IMR-90 (cell line): ENCODE measurements at regions not wholly inside any gene's neighbourhood (a gene's known extent, or its start where the extent isn't known, plus 50 kb on each side); places are given as distances from the start of the nearest gene placed in this dataset.
"Not testable (repeated sequence)": the region's sequence is repeated elsewhere in the genome, so short reads cannot be mapped to it uniquely, and the experiment has no call there.

Source experiments
- ATAC-seq: fragments of 200-7000 bp; cut with Tn5 transposase; 2 replicates; pipeline ENCODE4 v1.9.1; 2020; ENCODE audit warnings: low read depth, mild to moderate bottlenecking, moderate library complexity
- BruUV-seq: library from RNA; stranded (reverse); fragments of 400-500 nt; replicated peaks from 2 replicates; lab custom pipeline; 2021; lab: Mats Ljungman, UMichigan
- CTCF ChIA-PET: fragments of 300-600 bp; formaldehyde crosslinking; extraction: SDS; loops from one replicate; lab custom pipeline; 2021; ENCODE audit warnings: antibody characterized with exemption; lab: Yijun Ruan, JAX
- POLR2A ChIA-PET: fragments of 300-600 bp; sonication (Branson Sonifier 250); formaldehyde crosslinking; loops from one replicate; lab custom pipeline; 2022; ENCODE audit warnings: antibody characterized with exemption; ENCODE audit not compliant: unreplicated experiment; lab: Charles Lee
- DNase-seq: peaks from one replicate; pipeline ENCODE4 v3.0.0; 2013
- H2AFZ ChIP-seq: replicated peaks from 2 replicates; pipeline ENCODE3; 2013; ENCODE audit warnings: low read length, mild to moderate bottlenecking; ENCODE audit not compliant: poor library complexity
- H2AK5ac ChIP-seq: 2 replicates; pipeline ENCODE4 v1.6.1; 2013; ENCODE audit warnings: low read depth, low read length, inconsistent platforms
- H2AK9ac ChIP-seq: replicated peaks from 2 replicates; pipeline ENCODE3; 2013; ENCODE audit warnings: mild to moderate bottlenecking, low read depth, low read length, moderate library complexity; ENCODE audit not compliant: poor library complexity
- H2BK120ac ChIP-seq: 2 replicates; pipeline ENCODE4 v1.6.1; 2013; ENCODE audit warnings: low read depth, low read length, inconsistent platforms
- H2BK15ac ChIP-seq: 3 replicates; pipeline ENCODE4 v1.6.1; 2013; ENCODE audit warnings: low read depth, low read length, inconsistent platforms
- H2BK20ac ChIP-seq: 2 replicates; pipeline ENCODE4 v1.6.1; 2013; ENCODE audit warnings: low read depth, mild to moderate bottlenecking, inconsistent platforms, low read length, moderate library complexity
- H2BK5ac ChIP-seq: 2 replicates; pipeline ENCODE4 v1.6.1; 2013; ENCODE audit warnings: mild to moderate bottlenecking, low read depth, low read length, inconsistent platforms; ENCODE audit not compliant: poor library complexity, severe bottlenecking
- H3K14ac ChIP-seq: replicated peaks from 2 replicates; pipeline ENCODE4 v1.6.1; 2013; ENCODE audit warnings: low read depth, low read length, inconsistent platforms
- H3K18ac ChIP-seq: 2 replicates; pipeline ENCODE4 v1.6.1; 2013; ENCODE audit warnings: low read depth, low read length, control low read depth
- H3K23ac ChIP-seq: 2 replicates; pipeline ENCODE4 v1.6.1; 2013; ENCODE audit warnings: low read depth, low read length, inconsistent platforms
- H3K27ac ChIP-seq: 2 replicates; pipeline ENCODE4 v1.5.1; 2013; ENCODE audit warnings: mild to moderate bottlenecking, control low read depth, low read length; ENCODE audit not compliant: insufficient read depth
- H3K27me3 ChIP-seq: 2 replicates; pipeline ENCODE4 v1.6.1; 2013; ENCODE audit warnings: low read length; ENCODE audit not compliant: control insufficient read depth, insufficient read depth
- H3K36me3 ChIP-seq: 2 replicates; pipeline ENCODE4 v1.6.1; 2013; ENCODE audit warnings: low read length, mixed read lengths; ENCODE audit not compliant: control insufficient read depth, insufficient read depth
- H3K4ac ChIP-seq: 2 replicates; pipeline ENCODE4 v1.6.1; 2013; ENCODE audit warnings: low read depth, low read length, inconsistent platforms
- H3K4me1 ChIP-seq: 2 replicates; pipeline ENCODE4 v1.6.1; 2013; ENCODE audit warnings: low read length, mixed read lengths; ENCODE audit not compliant: control insufficient read depth, insufficient read depth
- H3K4me2 ChIP-seq: 2 replicates; pipeline ENCODE4 v1.6.1; 2013; ENCODE audit warnings: low read depth, mild to moderate bottlenecking, control low read depth, low read length, moderate library complexity
- H3K4me3 ChIP-seq: 2 replicates; pipeline ENCODE4 v1.5.1; 2013; ENCODE audit warnings: low read depth, mild to moderate bottlenecking, control low read depth, low read length, moderate library complexity; ENCODE audit not compliant: insufficient read depth
- H3K56ac ChIP-seq: 2 replicates; pipeline ENCODE4 v1.6.1; 2013; ENCODE audit warnings: low read length, inconsistent platforms; ENCODE audit not compliant: insufficient read depth; ENCODE audit errors: extremely low read depth
- H3K79me1 ChIP-seq, 2 experiments: 2 replicates each; pipeline ENCODE4 v1.6.1; 2013; ENCODE audit warnings: low read length in 2 of 2, inconsistent platforms in 1 of 2, low read depth in 1 of 2
- H3K9ac ChIP-seq: 2 replicates; pipeline ENCODE4 v1.6.1; 2013; ENCODE audit warnings: low read depth, low read length, control low read depth
- H3K9me1 ChIP-seq: 2 replicates; pipeline ENCODE4 v1.6.1; 2013; ENCODE audit warnings: low read length, inconsistent platforms; ENCODE audit not compliant: insufficient read depth
- H3K9me3 ChIP-seq: 2 replicates; pipeline ENCODE4 v1.6.1; 2013; ENCODE audit warnings: low read length; ENCODE audit not compliant: control insufficient read depth, insufficient read depth
- H4K20me1 ChIP-seq: 2 replicates; pipeline ENCODE4 v1.6.1; 2013; ENCODE audit warnings: low read length, inconsistent platforms; ENCODE audit not compliant: insufficient read depth
- H4K5ac ChIP-seq: 2 replicates; pipeline ENCODE4 v1.6.1; 2013; ENCODE audit warnings: mild to moderate bottlenecking, low read depth, low read length, control low read depth
- H4K8ac ChIP-seq, 2 experiments: 2 replicates each; pipeline ENCODE4 v1.6.1; 2013; ENCODE audit warnings: low read depth in 2 of 2, low read length in 2 of 2, control low read depth in 1 of 2, inconsistent platforms in 1 of 2
- H4K91ac ChIP-seq: 2 replicates; pipeline ENCODE4 v1.6.1; 2013; ENCODE audit warnings: low read depth, low read length, inconsistent platforms; ENCODE audit not compliant: insufficient read depth
- WGBS, 2 experiments: methylation state at CpG; one replicate each; pipeline versions ENCODE4 v1.1.5 to v1.1.7; 2013; ENCODE audit warnings: missing lambda C conversion rate in 2 of 2; ENCODE audit not compliant: insufficient read length in 1 of 2; ENCODE audit errors: extremely low coverage in 2 of 2; 5-methylcytosine and 5-hydroxymethylcytosine counted together
- dilution Hi-C: fragments of 300-500 bp; cut with HindIII; formaldehyde crosslinking; loops from one replicate; pipeline ENCODE4 v1.14.3; 2018; ENCODE audit warnings: low sequenced_read_pairs; ENCODE audit not compliant: unreplicated experiment
- in situ Hi-C: fragments of 300-500 bp; cut with MboI; formaldehyde crosslinking; loops from 3 replicates; pipeline ENCODE4 v1.14.3; 2019; ENCODE audit warnings: low sequenced_read_pairs, inconsistent platforms, mixed read lengths
- intact Hi-C: fragments of 100-400 bp; cut with micrococcal nuclease; formaldehyde crosslinking; loops from 2 replicates; pipeline ENCODE4 v1.10.0; 2022

DNA sequence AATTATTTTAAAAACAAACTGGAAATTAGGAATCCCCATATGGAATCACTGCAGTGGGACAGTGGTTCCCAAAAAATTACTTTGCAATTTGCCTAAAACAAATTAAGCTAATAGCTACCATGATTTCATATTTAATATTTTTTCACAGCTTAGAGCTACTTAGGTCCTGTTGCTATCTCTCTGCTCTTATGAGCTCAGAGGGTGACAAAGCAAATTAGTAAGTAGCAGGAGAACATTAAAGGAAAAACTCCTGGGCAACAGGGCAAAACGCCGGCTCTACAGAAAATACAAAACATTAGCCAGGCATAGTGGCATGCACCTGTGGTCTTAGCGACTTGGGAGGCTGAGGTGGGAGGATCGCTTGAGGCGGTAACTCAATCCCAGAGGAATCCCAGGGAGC lies 83.8 kb upstream of the RPRML start:
- H3K27ac ChIP-seq, H3K23ac ChIP-seq, in situ Hi-C loops, H3K9me3 ChIP-seq, H2BK20ac ChIP-seq, H4K8ac ChIP-seq, ATAC-seq, H2AFZ ChIP-seq, intact Hi-C loops, H2BK120ac ChIP-seq, H4K91ac ChIP-seq, BruUV-seq, H3K4ac ChIP-seq, H3K36me3 ChIP-seq, H3K9me1 ChIP-seq, dilution Hi-C loops, H3K18ac ChIP-seq, POLR2A ChIA-PET, H2BK15ac ChIP-seq, H2AK9ac ChIP-seq, H3K14ac ChIP-seq, H3K9ac ChIP-seq, H4K5ac ChIP-seq, H2BK5ac ChIP-seq, H3K56ac ChIP-seq, H4K20me1 ChIP-seq, H3K4me1 ChIP-seq, H3K4me2 ChIP-seq, H3K27me3 ChIP-seq, DNase-seq, H2AK5ac ChIP-seq, H3K4me3 ChIP-seq: not testable (repeated sequence)
- no CpG with 5 or more reads among the region's 5 CpGs for WGBS, 2 experiments
- peaks cover 10 to 28% of the 10 kb centered on the region in 2 experiments for H3K79me1 ChIP-seq
- CTCF ChIA-PET = interaction anchor here (0.6 kb wide), 1 partner anchor 88 kb away, joined by 3 read pairs; no protein-coding TSS in a partner anchor

DNA sequence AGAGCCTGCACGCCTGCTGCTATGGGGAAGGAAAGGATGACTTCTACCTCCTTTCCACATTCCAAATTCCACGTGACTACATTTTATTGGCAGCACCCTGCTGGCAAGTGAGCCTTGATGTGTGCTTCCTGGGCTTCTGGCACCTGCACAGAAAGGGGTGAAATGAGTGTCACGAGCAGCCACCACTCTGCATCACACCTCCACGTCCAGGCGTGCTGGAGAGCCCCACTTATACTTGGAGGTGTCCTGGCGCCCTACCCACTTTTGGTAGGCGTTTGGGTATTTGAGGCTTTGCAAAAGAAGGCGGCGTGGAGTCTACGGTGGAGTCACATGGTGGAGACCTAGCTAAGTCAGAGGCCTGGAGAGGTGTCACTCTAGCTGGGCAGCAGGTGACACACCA lies 81.0 kb upstream of the RPRML start:
- H4K20me1 ChIP-seq, H3K56ac ChIP-seq, H4K8ac ChIP-seq, BruUV-seq, H2AK9ac ChIP-seq, H3K4me3 ChIP-seq, H2AK5ac ChIP-seq, POLR2A ChIA-PET, H2BK120ac ChIP-seq, H3K4me2 ChIP-seq, H3K9ac ChIP-seq, H4K5ac ChIP-seq, H2BK15ac ChIP-seq, H3K4ac ChIP-seq, CTCF ChIA-PET, dilution Hi-C loops, ATAC-seq, in situ Hi-C loops, H3K9me3 ChIP-seq, H3K23ac ChIP-seq, H3K4me1 ChIP-seq, H3K27me3 ChIP-seq, H3K14ac ChIP-seq, H2AFZ ChIP-seq, DNase-seq, H4K91ac ChIP-seq, H2BK20ac ChIP-seq, H3K18ac ChIP-seq, H3K9me1 ChIP-seq, H2BK5ac ChIP-seq, H3K27ac ChIP-seq, intact Hi-C loops: not testable (repeated sequence)
- 100% methylated on average over 2 of the region's 10 CpGs; no CpG with 5 or more reads in 1 of the 2 experiments for WGBS, 2 experiments
- H3K79me1 ChIP-seq = peaks cover 1 to 13% of the 10 kb centered on the region in 2 experiments
- peaks cover 17% of the 10 kb centered on the region for H3K36me3 ChIP-seq
